PC-9 (cell line): ENCODE measurements at regions not wholly inside any gene's neighbourhood (a gene's known extent, or its start where the extent isn't known, plus 50 kb on each side); places are given as distances from the start of the nearest gene placed in this dataset.

Experiments used
- BruUV-seq: library from RNA; stranded (reverse); fragments of 400-500 nt; replicated peaks from 2 replicates; lab custom pipeline; 2021; lab: Mats Ljungman, UMichigan
- CTCF ChIA-PET: fragments of 300-600 bp; sonication (Branson Sonifier 250); formaldehyde crosslinking; loops from one replicate; lab custom pipeline; 2022; ENCODE audit warnings: antibody characterized with exemption; lab: Charles Lee
- POLR2A ChIA-PET: fragments of 300-600 bp; sonication (Branson Sonifier 250); formaldehyde crosslinking; loops from one replicate; lab custom pipeline; 2022; ENCODE audit warnings: antibody characterized with exemption; ENCODE audit not compliant: unreplicated experiment; lab: Charles Lee
- DNase-seq, 2 experiments: peaks; one replicate each; pipeline versions ENCODE4 v3.0.0 to v3.0.0-alpha.2; 2015 to 2022; ENCODE audit warnings: mixed read lengths in 1 of 2
- H2AFZ ChIP-seq: fragments of 200-600 bp; sonication (generic); 2 replicates; pipeline ENCODE4 v1.8.1; 2017; ENCODE audit warnings: antibody characterized with exemption
- H3F3A ChIP-seq: fragments of 200-600 bp; sonication (generic); 2 replicates; pipeline ENCODE4 v1.8.1; 2017; ENCODE audit warnings: antibody characterized with exemption, mild to moderate bottlenecking, low read depth; ENCODE audit not compliant: insufficient read depth
- H3K27ac ChIP-seq: fragments of 200-600 bp; sonication (generic); 2 replicates; pipeline ENCODE4 v1.6.1; 2016; ENCODE audit warnings: mixed run types
- H3K27me3 ChIP-seq: fragments of 200-600 bp; sonication (generic); 2 replicates; pipeline ENCODE4 v1.6.1; 2016; ENCODE audit warnings: low read depth, mixed run types; ENCODE audit not compliant: insufficient read depth
- H3K36me3 ChIP-seq: fragments of 200-600 bp; sonication (generic); 2 replicates; pipeline ENCODE4 v1.6.1; 2016; ENCODE audit warnings: low read depth, mixed run types
- H3K4me1 ChIP-seq: fragments of 200-600 bp; sonication (generic); replicated peaks from 2 replicates; pipeline ENCODE4 v1.6.1; 2016; ENCODE audit warnings: mixed run types; ENCODE audit not compliant: insufficient read depth
- H3K4me2 ChIP-seq: fragments of 200-600 bp; sonication (generic); 2 replicates; pipeline ENCODE4 v1.6.1; 2017; ENCODE audit warnings: mixed run types
- H3K4me3 ChIP-seq: fragments of 200-600 bp; sonication (generic); 2 replicates; pipeline ENCODE4 v1.6.1; 2016; ENCODE audit warnings: mixed run types
- H3K79me2 ChIP-seq: fragments of 200-600 bp; sonication (generic); 2 replicates; pipeline ENCODE4 v1.6.1; 2017; ENCODE audit warnings: low read depth, mixed run types
- H3K9me2 ChIP-seq: fragments of 200-600 bp; sonication (generic); 2 replicates; pipeline ENCODE4 v1.8.1; 2017; ENCODE audit warnings: mild to moderate bottlenecking; ENCODE audit not compliant: insufficient read depth
- H3K9me3 ChIP-seq: fragments of 200-600 bp; sonication (generic); 2 replicates; pipeline ENCODE4 v1.8.1; 2016; ENCODE audit warnings: low read depth; ENCODE audit not compliant: insufficient read depth
- H4K20me1 ChIP-seq: fragments of 200-600 bp; sonication (generic); 2 replicates; pipeline ENCODE4 v1.8.1; 2017; ENCODE audit not compliant: insufficient read depth
- CTCF ChIP-seq: fragments of 200-600 bp; sonication (generic); conservative IDR thresholded peaks from 2 replicates; pipeline ENCODE4 v1.6.1; 2017; ENCODE audit warnings: mixed run types, antibody characterized with exemption, mild to moderate bottlenecking, moderate library complexity
- EZH2 ChIP-seq: fragments of 200-600 bp; sonication (generic); IDR thresholded peaks from 2 replicates; pipeline ENCODE4 v1.8.0; 2017; ENCODE audit warnings: antibody characterized with exemption, low read depth
- intact Hi-C: fragments of 100-400 bp; cut with micrococcal nuclease; formaldehyde crosslinking; loops from one replicate; pipeline ENCODE4 v1.10.0; 2022; ENCODE audit not compliant: unreplicated experiment

- POLR2A ChIA-PET: no interaction called here
- Histone ChIP-seq H3K4me2 (no peak overlapping the region), H4K20me1 (no peaks in the 10 kb centered on the region), H2AFZ (no peak overlapping the region), H3K9me2 (no peaks in the 10 kb centered on the region), H3K4me1 (no peaks in the 10 kb centered on the region), H3K27ac (no peak overlapping the region), H3F3A (no peaks in the 10 kb centered on the region), H3K36me3 (no peaks in the 10 kb centered on the region), H3K4me3 (no peak overlapping the region), H3K9me3 (no peaks in the 10 kb centered on the region), H3K79me2 (no peaks in the 10 kb centered on the region), H3K27me3 (no peaks in the 10 kb centered on the region)
- no peak for DNase-seq
- CTCF ChIA-PET: interaction anchor here (0.6 kb wide), 1 partner anchor 460 kb away, joined by 3 read pairs; no protein-coding TSS in a partner anchor
- intact Hi-C loops: no loop called here
- TF ChIP-seq EZH2: no peak
- no TSS peak for BruUV-seq
Measured at GRCh38 chr3:153669527-153669926, 451.7 kb upstream of the ARHGEF26 start.

- ChIA-PET CTCF (no interaction called here), POLR2A (no interaction called here)
- Histone ChIP-seq H3K9me3 (no peaks in the 10 kb centered on the region), H3K9me2 (no peaks in the 10 kb centered on the region), H3F3A (no peaks in the 10 kb centered on the region), H4K20me1 (no peaks in the 10 kb centered on the region), H3K4me3 (no peak overlapping the region), H3K4me2 (no peak overlapping the region), H2AFZ (peak overlapping the region; percentile 66), H3K27me3 (no peaks in the 10 kb centered on the region), H3K4me1 (no peaks in the 10 kb centered on the region), H3K36me3 (no peaks in the 10 kb centered on the region), H3K79me2 (no peaks in the 10 kb centered on the region), H3K27ac (no peak overlapping the region)
- no peak for DNase-seq
- BruUV-seq: no TSS peak
- intact Hi-C loops: no loop called here
- TF ChIP-seq EZH2 (no peak), CTCF (no peak)
Measured at GRCh38 chr3:153670577-153670976, 450.6 kb upstream of the ARHGEF26 start.

- no peaks in the 10 kb centered on the region for H3K4me1 ChIP-seq
- DNase-seq: no peak
- no peaks in the 10 kb centered on the region for H3K27me3 ChIP-seq
- BruUV-seq: no TSS peak
- H2AFZ ChIP-seq: no peak overlapping the region
- no peaks in the 10 kb centered on the region for H3K9me3 ChIP-seq
- no peaks in the 10 kb centered on the region for H4K20me1 ChIP-seq
- TF ChIP-seq CTCF: no peak
- H3K27ac ChIP-seq: no peak overlapping the region
- H3K79me2 ChIP-seq: no peaks in the 10 kb centered on the region
- no peak overlapping the region for H3K4me2 ChIP-seq
- intact Hi-C loops: no loop called here
- ChIA-PET POLR2A (no interaction called here), CTCF (no interaction called here)
- H3K36me3 ChIP-seq: no peaks in the 10 kb centered on the region
- no peaks in the 10 kb centered on the region for H3F3A ChIP-seq
- no peaks in the 10 kb centered on the region for H3K9me2 ChIP-seq
- H3K4me3 ChIP-seq: no peak overlapping the region
Measured at GRCh38 chr3:153673853-153674252, 447.3 kb upstream of the ARHGEF26 start.

GRCh38 chr3:153679714-153680113, 441.5 kb upstream of the ARHGEF26 start:
- Histone ChIP-seq H3K4me2 (no peak overlapping the region), H2AFZ (no peak overlapping the region), H3K36me3 (no peaks in the 10 kb centered on the region), H3K9me3 (no peaks in the 10 kb centered on the region), H3K27me3 (no peaks in the 10 kb centered on the region), H3K4me3 (no peak overlapping the region), H3K79me2 (no peaks in the 10 kb centered on the region), H3K4me1 (no peaks in the 10 kb centered on the region), H3F3A (no peaks in the 10 kb centered on the region), H3K27ac (no peak overlapping the region), H3K9me2 (no peaks in the 10 kb centered on the region), H4K20me1 (no peaks in the 10 kb centered on the region)
- DNase-seq: no peak
- POLR2A ChIA-PET: no interaction called here
- CTCF ChIA-PET: no interaction called here
- intact Hi-C loops: no loop called here
- TF ChIP-seq EZH2: no peak
- no peak for TF ChIP-seq CTCF
- no TSS peak for BruUV-seq
